Stomach (tissue), 8 donors: ENCODE measurements at regions not wholly inside any gene's neighbourhood (a gene's known extent, or its start where the extent isn't known, plus 50 kb on each side); places are given as distances from the start of the nearest gene placed in this dataset.
"Not testable (repeated sequence)": the region's sequence is repeated elsewhere in the genome, so short reads cannot be mapped to it uniquely, and the experiment has no call there.

Experiments
- DNase-seq, 2 donors: peaks; one replicate each; pipeline versions ENCODE4 v3.0.0 to v3.0.0-alpha.2; 2013 to 2019
- H3K27ac ChIP-seq, 5 donors: fragments of 200-600 bp in 4 of 5; sonication (generic) in 4 of 5; one replicate each; pipeline ENCODE4 v1.5.1; 2013 to 2019; ENCODE audit warnings: mild to moderate bottlenecking in 1 of 5, moderate library complexity in 1 of 5
- H3K27me3 ChIP-seq, 3 donors: fragments of 200-600 bp; sonication (generic); one replicate each; pipeline ENCODE4 v1.5.1; 2017 to 2019; ENCODE audit warnings: mixed run types in 1 of 3
- H3K36me3 ChIP-seq, 4 donors: fragments of 200-600 bp; sonication (generic); 1 replicate in 3 of 4; 2 replicates in 1 of 4; pipeline ENCODE4 v1.5.1; 2016 to 2019
- H3K4me1 ChIP-seq, 4 donors: fragments of 200-600 bp; sonication (generic); one replicate each; pipeline ENCODE4 v1.5.1; 2016 to 2019
- H3K4me3 ChIP-seq, 4 donors: fragments of 200-600 bp; sonication (generic) in 3 of 4; one replicate each; pipeline ENCODE4 v1.5.1; 2016 to 2019; ENCODE audit warnings: mild to moderate bottlenecking in 1 of 4
- H3K9me3 ChIP-seq, 4 donors: fragments of 200-600 bp; sonication (generic); one replicate each; pipeline ENCODE4 v1.5.1; 2016 to 2019
- EP300 ChIP-seq: sonication (generic); formaldehyde crosslinking; IDR thresholded peaks from one replicate; pipeline ENCODE4 v1.6.1; 2017; ENCODE audit warnings: antibody characterized with exemption
- POLR2A ChIP-seq, 4 donors: fragments of 450-650 bp; IDR thresholded peaks; one replicate each; pipeline ENCODE4 v1.6.1; 2016; ENCODE audit warnings: antibody characterized with exemption in 4 of 4, control low read depth in 2 of 4, mild to moderate bottlenecking in 1 of 4, moderate library complexity in 1 of 4
- POLR2AphosphoS5 ChIP-seq, 3 donors: sonication (generic); formaldehyde crosslinking; IDR thresholded peaks; one replicate each; pipeline ENCODE4 v1.6.1; 2016; ENCODE audit warnings: antibody characterized with exemption in 3 of 3
- WGBS, 5 donors: extraction: QIAGEN DNeasy Blood & Tissue Kit in 3 of 5; methylation state at CpG; one replicate each; pipeline versions ENCODE4 v1.1.5 to v1.1.7; 2013 to 2018; 5-methylcytosine and 5-hydroxymethylcytosine counted together
- intact Hi-C: fragments of 100-400 bp; cut with DNase I; formaldehyde crosslinking; loops from one replicate; pipeline ENCODE4 v1.15.1; 2023; ENCODE audit warnings: low total_unique reads
- TF ChIP-seq, protein P1 (sequence below), 7 experiments: fragments of 450-650 bp in 4 of 7; fragments of 200-600 bp in 3 of 7; sonication (generic) in 3 of 7; IDR thresholded peaks; one replicate each; pipeline ENCODE4 v1.5.1; 2016 to 2019; ENCODE audit warnings: antibody characterized with exemption in 7 of 7, control low read depth in 2 of 7, mild to moderate bottlenecking in 1 of 7
- donor health status: healthy with polysubstance abuse.
- donor health status: Bipolar disorder and iron deficiency.
- donor health status: healthy.

DNA sequence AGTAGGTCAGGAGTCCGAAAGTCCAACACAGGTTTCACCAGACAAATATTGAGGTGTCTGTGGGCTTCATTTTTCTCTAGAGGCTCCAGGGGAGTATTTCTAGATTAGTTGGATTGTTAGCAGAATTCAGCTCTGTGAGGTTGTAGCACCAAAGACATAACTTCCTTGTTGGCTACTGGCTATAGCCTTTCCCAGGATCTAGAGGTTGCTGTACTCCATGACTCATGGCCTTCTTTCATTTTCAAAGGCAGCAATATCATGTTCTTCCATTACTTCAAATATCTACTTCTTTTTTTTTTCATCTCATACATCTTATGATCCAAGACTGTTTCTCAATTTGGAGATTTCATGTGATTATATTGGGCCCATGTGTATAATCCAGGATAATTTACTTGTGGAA, 404.0 kb upstream of the FAM174A start:
- 83 to 98% (median 87%) methylated on average over 1 of the region's 1 CpG for WGBS, 5 donors

DNA sequence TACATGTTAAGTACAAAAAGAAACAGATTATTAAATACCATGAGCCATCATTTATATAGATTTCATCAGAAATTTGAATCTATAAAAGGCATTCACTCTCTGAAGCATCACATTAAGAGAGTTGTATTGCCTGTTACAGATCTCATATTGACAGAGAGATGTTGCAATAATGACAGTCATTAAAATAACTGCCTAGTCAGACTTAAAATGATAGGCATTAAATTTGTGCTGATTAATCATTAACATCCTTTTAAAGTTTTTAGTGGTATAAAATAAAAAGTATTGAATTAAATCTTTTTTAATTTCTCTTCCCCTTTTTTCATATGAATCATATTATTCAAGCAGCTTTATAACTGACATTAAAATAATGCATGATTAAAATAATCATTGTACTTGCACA, 404.9 kb upstream of the FAM174A start:
- DNase-seq = no peak
- Histone ChIP-seq H3K9me3 (no peaks in the 10 kb centered on the region), H3K27me3 (no peaks in the 10 kb centered on the region), H3K36me3 (no peaks in the 10 kb centered on the region), H3K4me1 (no peaks in the 10 kb centered on the region), H3K4me3 (no peak overlapping the region), H3K27ac (no peak overlapping the region)
- intact Hi-C loops = no loop called here
- TF ChIP-seq EP300 (no peak), POLR2A (IDR thresholded peaks at IDR 0.05) (no peak)

More for the DNA sequence above, 404.0 kb upstream of the FAM174A start:
- no peak for DNase-seq
- no peaks in the 10 kb centered on the region for H3K4me1 ChIP-seq
- no peaks in the 10 kb centered on the region for H3K27me3 ChIP-seq
- H3K4me3 ChIP-seq = no peak overlapping the region
- H3K36me3 ChIP-seq = no peaks in the 10 kb centered on the region
- intact Hi-C loops = no loop called here
- TF ChIP-seq, protein P1, sequence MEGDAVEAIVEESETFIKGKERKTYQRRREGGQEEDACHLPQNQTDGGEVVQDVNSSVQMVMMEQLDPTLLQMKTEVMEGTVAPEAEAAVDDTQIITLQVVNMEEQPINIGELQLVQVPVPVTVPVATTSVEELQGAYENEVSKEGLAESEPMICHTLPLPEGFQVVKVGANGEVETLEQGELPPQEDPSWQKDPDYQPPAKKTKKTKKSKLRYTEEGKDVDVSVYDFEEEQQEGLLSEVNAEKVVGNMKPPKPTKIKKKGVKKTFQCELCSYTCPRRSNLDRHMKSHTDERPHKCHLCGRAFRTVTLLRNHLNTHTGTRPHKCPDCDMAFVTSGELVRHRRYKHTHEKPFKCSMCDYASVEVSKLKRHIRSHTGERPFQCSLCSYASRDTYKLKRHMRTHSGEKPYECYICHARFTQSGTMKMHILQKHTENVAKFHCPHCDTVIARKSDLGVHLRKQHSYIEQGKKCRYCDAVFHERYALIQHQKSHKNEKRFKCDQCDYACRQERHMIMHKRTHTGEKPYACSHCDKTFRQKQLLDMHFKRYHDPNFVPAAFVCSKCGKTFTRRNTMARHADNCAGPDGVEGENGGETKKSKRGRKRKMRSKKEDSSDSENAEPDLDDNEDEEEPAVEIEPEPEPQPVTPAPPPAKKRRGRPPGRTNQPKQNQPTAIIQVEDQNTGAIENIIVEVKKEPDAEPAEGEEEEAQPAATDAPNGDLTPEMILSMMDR (IDR thresholded peaks at IDR 0.05) = no peak
- TF ChIP-seq POLR2A (IDR thresholded peaks at IDR 0.05) = no peak
- no peaks in the 10 kb centered on the region for H3K9me3 ChIP-seq
- no peak overlapping the region for H3K27ac ChIP-seq

DNA sequence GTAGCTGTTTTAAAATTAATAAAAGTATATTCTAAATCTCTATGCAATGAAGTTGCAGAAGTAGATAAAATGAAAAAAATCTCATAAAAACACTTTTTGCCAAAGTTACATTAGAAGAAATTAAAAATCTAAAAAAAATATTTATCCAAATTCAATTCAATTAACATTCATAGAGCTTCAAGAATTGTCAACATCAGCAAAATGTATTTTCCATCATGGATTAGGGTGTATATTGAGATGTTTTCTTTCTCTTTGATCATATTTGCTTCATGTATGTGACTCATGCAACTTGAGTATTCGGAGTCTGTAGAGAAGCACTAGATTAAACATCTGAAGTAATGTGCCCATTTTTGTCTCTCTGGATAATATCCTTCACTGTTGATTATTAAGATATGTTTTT, 415.3 kb upstream of the FAM174A start:
- intact Hi-C loops = no loop called here
- Histone ChIP-seq H3K4me1 (no peaks in the 10 kb centered on the region), H3K27me3 (no peaks in the 10 kb centered on the region), H3K27ac (no peak overlapping the region), H3K4me3 (no peak overlapping the region), H3K9me3 (no peaks in the 10 kb centered on the region), H3K36me3 (no peaks in the 10 kb centered on the region)
- WGBS, 5 donors = 75 to 95% (median 87%) methylated on average over 1 of the region's 1 CpG
- DNase-seq = no peak
- TF ChIP-seq POLR2AphosphoS5 (IDR thresholded peaks at IDR 0.05) (no peak), EP300 (no peak), POLR2A (IDR thresholded peaks at IDR 0.05) (no peak)
- TF ChIP-seq, protein P1 (IDR thresholded peaks at IDR 0.05) = no peak

DNA sequence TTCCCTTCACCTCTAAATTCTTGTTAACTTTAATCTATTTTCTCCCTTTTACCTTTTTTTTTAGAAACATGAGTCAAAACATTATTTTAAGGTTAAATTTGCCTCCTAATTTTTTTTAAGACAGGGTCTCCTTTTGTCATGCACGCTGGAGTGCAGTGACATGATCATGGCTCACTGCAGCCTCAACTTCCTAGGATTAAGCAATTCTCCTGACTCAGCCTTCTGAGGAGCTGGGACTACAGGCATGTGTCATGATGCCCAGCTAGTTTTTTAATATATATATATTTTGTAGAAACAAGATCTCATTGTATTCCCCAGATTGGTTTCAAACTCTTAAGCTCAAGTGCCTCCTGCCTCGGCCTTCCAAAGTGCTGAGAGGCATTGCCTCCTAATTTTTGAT, 424.7 kb upstream of the FAM174A start:
- H3K36me3 ChIP-seq = no peaks in the 10 kb centered on the region
- no peaks in the 10 kb centered on the region for H3K27me3 ChIP-seq
- no peak overlapping the region for H3K27ac ChIP-seq
- peaks cover 3 to 30% (median 16%) of the 10 kb centered on the region in 4 donors for H3K9me3 ChIP-seq
- 42 to 78% (median 71%) methylated on average over 2 of the region's 2 CpGs for WGBS, 5 donors
- TF ChIP-seq, protein P1 (IDR thresholded peaks at IDR 0.05) = no peak
- TF ChIP-seq EP300 = no peak
- TF ChIP-seq POLR2AphosphoS5 (IDR thresholded peaks at IDR 0.05) = no peak
- intact Hi-C loops = no loop called here
- no peak for DNase-seq
- no peaks in the 10 kb centered on the region for H3K4me1 ChIP-seq
- no peak overlapping the region for H3K4me3 ChIP-seq

DNA sequence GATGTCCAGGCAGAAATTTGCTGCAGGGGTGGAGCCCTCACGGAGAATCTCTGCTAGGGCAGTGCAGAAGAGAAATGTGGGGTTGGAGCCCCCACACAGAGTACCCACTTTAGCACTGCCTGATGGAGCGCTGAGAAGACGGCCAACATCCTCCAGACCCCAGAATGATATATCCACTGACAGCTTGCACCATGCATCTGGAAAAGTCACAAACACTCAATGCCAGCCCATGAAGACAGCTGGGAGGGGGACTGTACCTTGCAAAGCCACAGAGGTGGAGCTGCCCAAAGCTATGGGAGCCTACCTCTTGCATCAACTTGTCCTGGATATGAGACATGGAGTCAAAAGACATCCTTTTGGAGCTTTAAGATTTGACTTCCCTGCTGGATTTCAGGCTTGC, 426.3 kb upstream of the FAM174A start:
- WGBS, 5 donors = 42 to 100% (median 58%) methylated on average over 3 of the region's 3 CpGs
- no peak for DNase-seq
- TF ChIP-seq, protein P1 (IDR thresholded peaks at IDR 0.05) = no peak
- no peak for TF ChIP-seq EP300
- TF ChIP-seq POLR2AphosphoS5 (IDR thresholded peaks at IDR 0.05) = no peak
- TF ChIP-seq POLR2A (IDR thresholded peaks at IDR 0.05) = no peak
- H3K27ac ChIP-seq = no peak overlapping the region
- no peaks in the 10 kb centered on the region for H3K36me3 ChIP-seq
- no peaks in the 10 kb centered on the region for H3K27me3 ChIP-seq
- intact Hi-C loops = no loop called here
- H3K9me3 ChIP-seq = peaks cover 3 to 30% (median 16%) of the 10 kb centered on the region in 4 donors
- no peak overlapping the region for H3K4me3 ChIP-seq
- H3K4me1 ChIP-seq = no peaks in the 10 kb centered on the region

DNA sequence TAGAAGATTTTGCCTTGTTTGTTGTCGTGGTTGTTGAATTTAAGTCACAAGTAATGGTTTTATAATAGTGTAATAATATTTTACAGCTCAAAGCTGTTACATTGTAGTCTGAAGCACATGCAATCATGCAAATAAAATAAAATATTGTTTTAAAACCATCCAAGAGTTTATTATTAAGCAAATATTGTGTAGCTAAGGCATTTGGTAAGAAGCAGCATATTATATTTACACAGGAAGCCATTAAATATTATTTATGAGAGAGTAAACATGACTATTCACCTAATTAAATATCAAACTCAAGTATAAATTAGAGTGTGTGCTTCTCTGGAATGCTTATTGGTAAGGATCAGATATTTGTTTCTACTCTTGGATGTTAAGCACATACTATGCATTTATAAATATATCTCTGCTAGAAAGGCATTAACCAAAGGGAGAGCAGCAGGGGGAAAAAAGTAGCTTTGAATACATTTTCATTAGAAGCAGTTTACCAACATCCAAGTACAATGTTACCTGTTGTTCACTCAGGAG, 431.5 kb upstream of the FAM174A start:
- H3K27me3 ChIP-seq, intact Hi-C loops, H3K36me3 ChIP-seq, H3K27ac ChIP-seq, H3K4me1 ChIP-seq, DNase-seq, H3K4me3 ChIP-seq: not testable (repeated sequence)
- peaks cover 1 to 12% (median 9%) of the 10 kb centered on the region in 4 donors for H3K9me3 ChIP-seq
- WGBS, 5 donors = 63 to 92% (median 82%) methylated on average over 1 of the region's 1 CpG

DNA sequence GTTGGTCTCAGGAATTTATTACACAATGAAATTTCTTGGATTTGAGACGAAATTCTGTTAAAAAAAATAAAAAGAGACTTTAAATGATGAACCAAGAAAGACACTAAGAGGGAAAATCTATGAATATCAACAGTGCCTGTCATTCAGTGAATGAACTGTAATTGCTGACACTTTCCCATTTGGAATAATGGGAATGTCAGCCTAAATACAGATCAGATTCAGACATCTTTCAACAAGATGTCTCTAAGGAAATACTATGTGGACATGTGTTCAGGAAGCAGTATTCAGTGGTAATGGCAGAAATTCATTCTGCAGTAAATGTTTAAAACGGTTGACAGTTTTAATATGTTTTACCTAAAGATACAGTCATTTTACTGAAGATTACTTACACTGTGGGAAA, 433.7 kb upstream of the FAM174A start:
- H3K36me3 ChIP-seq, intact Hi-C loops, DNase-seq, H3K4me1 ChIP-seq, H3K9me3 ChIP-seq, H3K27me3 ChIP-seq, H3K4me3 ChIP-seq, H3K27ac ChIP-seq: not testable (repeated sequence)
- 46 to 62% (median 57%) methylated on average over 2 of the region's 2 CpGs for WGBS, 5 donors

DNA sequence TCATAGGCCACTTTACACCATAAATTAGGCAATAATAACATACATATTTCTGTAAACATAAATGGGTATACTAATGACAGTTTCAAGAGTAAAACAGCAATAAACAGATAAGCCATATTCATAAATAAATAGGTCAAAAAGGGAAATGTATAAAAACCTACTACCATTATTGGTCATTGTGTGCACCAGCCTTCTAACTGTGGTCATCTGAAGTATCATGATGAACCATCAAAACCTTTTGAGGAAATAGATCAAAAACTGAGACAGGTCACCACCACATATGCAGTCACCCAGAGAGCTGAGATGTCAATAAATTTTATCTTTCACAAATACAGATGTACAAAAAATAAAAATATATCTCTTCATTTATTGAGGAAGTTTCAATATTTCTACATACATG, 438.8 kb upstream of the FAM174A start:
- H3K4me1 ChIP-seq, DNase-seq, H3K4me3 ChIP-seq, H3K9me3 ChIP-seq, H3K27me3 ChIP-seq, H3K27ac ChIP-seq, intact Hi-C loops, H3K36me3 ChIP-seq: not testable (repeated sequence)
